ENCODE measurements at regions not wholly inside any gene's neighbourhood (a gene's known extent, or its start where the extent isn't known, plus 50 kb on each side); places are given as distances from the start of the nearest gene placed in this dataset.
"Not testable (repeated sequence)": the region's sequence is repeated elsewhere in the genome, so short reads cannot be mapped to it uniquely, and the experiment has no call there.

- no peak for ATAC-seq
Observed at GRCh38 chr22:25495285-25495684, 69.2 kb upstream of the GRK3 start.

GRCh38 chr22:25496396-25497064, 67.9 kb upstream of the GRK3 start:
- Histone ChIP-seq H3K36me3 (ENCODE audit: low read depth) (no peaks in the 10 kb centered on the region), H3K4me3 (no peak overlapping the region), H3K9me3 (no peaks in the 10 kb centered on the region), H3K4me1 (ENCODE audit: low read depth) (no peaks in the 10 kb centered on the region)
- intact Hi-C loops (cut with DNase I, micrococcal nuclease) = no loop called here
- no peak for ATAC-seq
- no peak for TF ChIP-seq CTCF (IDR thresholded peaks at IDR 0.05)
- no peak for DNase-seq

More at GRCh38 chr22:25495285-25495684, 69.2 kb upstream of the GRK3 start:
- no peak for DNase-seq
- no peak overlapping the region for H3K4me3 ChIP-seq
- no peak for TF ChIP-seq CTCF (IDR thresholded peaks at IDR 0.05)
- intact Hi-C loops (cut with DNase I, micrococcal nuclease) = no loop called here
- H3K36me3 ChIP-seq (ENCODE audit: low read depth) = no peaks in the 10 kb centered on the region
- H3K9me3 ChIP-seq = no peaks in the 10 kb centered on the region
- no peaks in the 10 kb centered on the region for H3K4me1 ChIP-seq (ENCODE audit: low read depth)

- no peak overlapping the region for H3K4me3 ChIP-seq
- no peak for ATAC-seq
- intact Hi-C loops (cut with DNase I, micrococcal nuclease) = no loop called here
Observed at GRCh38 chr22:25497181-25497641, 67.3 kb upstream of the GRK3 start.

GRCh38 chr22:25497716-25498115, 66.8 kb upstream of the GRK3 start:
- TF ChIP-seq CTCF (IDR thresholded peaks at IDR 0.05) = no peak
- intact Hi-C loops (cut with DNase I, micrococcal nuclease) = no loop called here
- DNase-seq (no peak), ATAC-seq (no peak)
- Histone ChIP-seq H3K36me3 (ENCODE audit: low read depth) (no peaks in the 10 kb centered on the region), H3K4me3 (no peak overlapping the region), H3K9me3 (no peaks in the 10 kb centered on the region), H3K4me1 (ENCODE audit: low read depth) (no peaks in the 10 kb centered on the region)

More at GRCh38 chr22:25497181-25497641, 67.3 kb upstream of the GRK3 start:
- no peak for DNase-seq
- no peaks in the 10 kb centered on the region for H3K36me3 ChIP-seq (ENCODE audit: low read depth)
- no peaks in the 10 kb centered on the region for H3K9me3 ChIP-seq
- no peak for TF ChIP-seq CTCF (IDR thresholded peaks at IDR 0.05)
- H3K4me1 ChIP-seq (ENCODE audit: low read depth) = no peaks in the 10 kb centered on the region

GRCh38 chr22:25500671-25501070, 63.8 kb upstream of the GRK3 start:
- H3K36me3 ChIP-seq (ENCODE audit: low read depth); intact Hi-C loops (cut with DNase I, micrococcal nuclease); H3K4me1 ChIP-seq (ENCODE audit: low read depth); DNase-seq; ATAC-seq; H3K9me3 ChIP-seq; H3K4me3 ChIP-seq: not testable (repeated sequence)

- H3K9me3 ChIP-seq; H3K36me3 ChIP-seq (ENCODE audit: low read depth); intact Hi-C loops (cut with DNase I, micrococcal nuclease); H3K4me1 ChIP-seq (ENCODE audit: low read depth); DNase-seq; ATAC-seq; H3K4me3 ChIP-seq: not testable (repeated sequence)
Observed at GRCh38 chr22:25504017-25504416, 60.5 kb upstream of the GRK3 start.

GRCh38 chr22:25508161-25508560, 56.3 kb upstream of the GRK3 start:
- DNase-seq = no peak
- H3K9me3 ChIP-seq = no peaks in the 10 kb centered on the region
- intact Hi-C loops (cut with DNase I, micrococcal nuclease) = no loop called here
- no peak for ATAC-seq
- TF ChIP-seq CTCF (IDR thresholded peaks at IDR 0.05) = no peak
- H3K4me3 ChIP-seq = no peak overlapping the region
- peaks cover 4% of the 10 kb centered on the region for H3K4me1 ChIP-seq (ENCODE audit: low read depth)
- no peaks in the 10 kb centered on the region for H3K36me3 ChIP-seq (ENCODE audit: low read depth)

All from mucosa of descending colon (tissue), 3 donors.